ENCODE measurements at regions not wholly inside any gene's neighbourhood (a gene's known extent, or its start where the extent isn't known, plus 50 kb on each side); places are given as distances from the start of the nearest gene placed in this dataset.

- TF ChIP-seq MEF2A (IDR thresholded peaks at IDR 0.05; ENCODE audit: borderline replicate concordance, low read depth), result no peak
- TF ChIP-seq FOXJ3 (CRISPR knock-in tag; IDR thresholded peaks at IDR 0.05), result no peak
- no peak for TF ChIP-seq CTCF (IDR thresholded peaks at IDR 0.05)
- TF ChIP-seq JUND (IDR thresholded peaks at IDR 0.05), result no peak
- no peak for TF ChIP-seq RAD21 (IDR thresholded peaks at IDR 0.05; ENCODE audit: low read length)
- TF ChIP-seq PBX3 (IDR thresholded peaks at IDR 0.05), result no peak
- no peak for TF ChIP-seq TAF1 (IDR thresholded peaks at IDR 0.05; ENCODE audit: borderline replicate concordance, low read depth, low read length)
- no peak for TF ChIP-seq YY1 (IDR thresholded peaks at IDR 0.05; ENCODE audit: low read depth)
Observed at GRCh38 chr5:170439223-170439943, 50.2 kb upstream of the KCNMB1 start.
